ENCODE measurements at regions not wholly inside any gene's neighbourhood (a gene's known extent, or its start where the extent isn't known, plus 50 kb on each side); places are given as distances from the start of the nearest gene placed in this dataset.
"Not testable (repeated sequence)": the region's sequence is repeated elsewhere in the genome, so short reads cannot be mapped to it uniquely, and the experiment has no call there.

DNA sequence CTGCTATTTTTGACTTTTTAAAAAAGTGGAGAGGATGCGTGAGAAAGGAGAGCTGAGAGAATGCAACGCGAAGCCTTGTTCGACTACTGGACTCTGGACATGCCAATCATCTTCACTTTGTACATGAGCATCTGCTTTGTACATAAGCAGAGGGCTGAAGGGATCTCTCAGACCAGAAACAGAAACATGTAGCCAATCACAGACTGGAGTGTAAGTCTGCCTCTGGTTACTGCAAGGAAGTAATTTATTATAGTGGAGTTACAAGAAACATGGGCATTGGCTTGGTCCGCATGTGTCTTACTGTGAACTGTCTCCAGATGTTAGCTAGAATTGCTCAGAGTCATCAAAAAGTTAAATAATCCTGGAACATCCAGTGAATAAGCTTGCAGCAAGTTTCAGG, 190.0 kb upstream of the GRAMD2B start:
- no peak for DNase-seq

DNA sequence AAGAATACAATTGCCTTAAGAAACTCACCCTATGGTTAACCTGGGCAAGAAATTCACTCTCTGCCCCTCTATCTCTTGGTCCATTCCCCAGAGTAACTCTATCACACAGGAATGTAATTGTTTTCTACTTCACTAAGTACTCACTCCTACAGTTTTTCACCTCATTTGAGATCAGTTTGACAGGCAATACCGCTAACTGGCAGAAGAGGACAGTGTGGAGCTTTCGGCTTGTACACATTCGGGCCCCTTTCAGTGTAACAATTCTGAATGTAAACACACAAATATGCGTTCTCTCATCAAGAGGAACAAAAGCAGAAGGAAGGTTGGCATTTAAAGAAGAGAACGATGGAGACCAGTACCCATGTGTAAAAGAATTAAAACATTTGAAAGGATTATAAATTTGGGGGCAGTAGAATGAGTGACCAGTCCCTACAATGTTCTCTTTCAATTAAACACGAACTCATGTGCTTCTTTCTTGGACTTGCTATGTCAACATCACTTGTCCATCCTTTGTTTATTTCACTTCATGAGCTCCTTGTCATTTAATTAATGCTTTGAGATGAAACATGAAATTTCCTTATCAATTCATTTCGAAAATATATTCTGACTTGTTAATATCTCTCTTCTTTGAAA, 188.5 kb upstream of the GRAMD2B start:
- DNase-seq = no peak

DNA sequence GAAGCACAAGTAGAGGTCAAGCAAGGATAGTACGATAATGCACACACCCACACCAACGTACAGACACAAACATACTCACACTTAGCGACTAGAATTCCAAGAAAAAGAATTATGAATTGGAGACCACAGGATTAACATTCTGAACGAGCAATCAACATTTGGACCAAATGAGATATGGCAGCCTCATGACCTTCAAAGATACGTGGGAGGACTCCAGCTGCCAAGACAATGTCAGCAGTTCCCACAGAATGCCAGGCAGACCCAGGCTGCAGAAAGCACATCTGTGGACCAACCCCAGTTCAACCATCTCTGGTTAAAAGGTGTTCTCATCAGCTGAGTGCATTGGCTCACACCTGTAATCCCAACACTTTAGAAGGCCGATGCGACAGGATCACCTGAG, 187.6 kb upstream of the GRAMD2B start:
- no peak for DNase-seq

DNA sequence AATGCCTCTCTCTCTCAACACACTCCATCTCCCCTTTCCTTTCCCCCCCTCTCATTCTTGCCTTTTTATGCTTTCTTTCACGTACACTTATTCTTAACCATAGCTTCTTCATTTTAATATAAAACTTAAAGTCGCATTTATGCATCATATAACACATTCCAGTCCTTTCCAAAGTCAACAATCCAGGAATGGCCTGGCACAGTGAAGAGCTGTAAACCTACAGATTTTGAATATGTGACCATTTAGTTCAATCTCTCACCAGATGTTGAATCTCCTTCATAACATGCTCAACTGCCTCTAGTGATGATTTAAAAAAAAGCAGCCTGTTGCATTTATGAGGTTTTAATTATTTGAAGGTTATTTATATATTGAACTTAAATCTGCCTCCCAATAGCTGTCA, 186.2 kb upstream of the GRAMD2B start:
- DNase-seq = no peak

DNA sequence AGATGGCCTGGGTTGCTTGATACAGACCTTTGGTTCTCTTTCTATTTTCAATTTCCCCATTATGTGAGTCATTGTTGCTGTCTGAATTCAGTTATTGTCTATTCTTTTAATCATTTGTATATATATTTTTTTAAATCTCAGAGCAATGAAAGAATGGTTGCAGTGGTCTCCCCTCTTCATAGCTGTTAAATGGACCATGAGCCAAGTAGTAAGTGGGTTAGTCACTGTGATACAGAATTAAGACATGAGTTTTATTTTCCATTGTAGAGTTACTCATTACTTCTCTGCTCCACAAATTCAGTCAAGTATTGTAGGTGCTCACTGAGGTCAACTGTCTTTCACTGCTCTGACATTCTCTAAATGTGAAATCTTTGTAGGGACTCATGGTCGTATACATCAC, 174.6 kb upstream of the GRAMD2B start:
- no peak for DNase-seq

DNA sequence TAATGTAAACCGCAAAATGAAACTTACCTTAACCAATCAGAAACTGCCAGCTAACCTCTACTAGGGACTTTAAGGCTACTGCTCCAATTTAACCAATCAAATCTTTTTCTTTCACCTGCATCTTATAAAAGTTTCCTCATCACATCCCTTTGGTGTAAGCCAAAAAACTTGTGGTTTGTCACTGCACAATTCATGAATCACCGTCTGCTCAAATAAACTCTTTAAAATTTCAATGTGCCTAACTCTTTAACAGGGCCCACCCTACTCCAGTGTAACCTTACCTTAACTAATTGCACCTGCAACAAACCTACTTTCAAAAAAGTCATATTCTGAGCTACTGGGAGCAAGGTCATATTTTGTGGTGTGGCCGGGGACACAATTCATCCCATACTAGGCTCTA, 172.2 kb upstream of the GRAMD2B start:
- DNase-seq = no peak

DNA sequence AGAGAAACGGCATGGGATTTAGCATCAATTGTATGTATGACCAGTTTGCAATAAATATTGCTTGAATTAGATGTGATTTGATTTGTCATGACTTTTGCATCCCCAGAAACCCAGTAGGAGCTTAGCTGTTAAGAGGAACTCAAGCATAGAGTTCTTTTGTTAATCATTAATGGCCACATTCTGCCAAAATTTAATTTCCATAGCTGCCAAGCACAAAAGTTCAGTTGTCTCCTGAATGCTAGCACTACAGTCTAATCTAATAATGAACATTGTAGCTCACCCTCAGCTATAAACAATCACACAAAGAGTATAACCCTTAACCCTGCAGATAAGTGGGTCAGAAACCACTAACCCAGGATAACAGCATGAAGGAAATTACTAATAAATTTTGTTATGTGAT, 169.8 kb upstream of the GRAMD2B start:
- no peak for DNase-seq

DNA sequence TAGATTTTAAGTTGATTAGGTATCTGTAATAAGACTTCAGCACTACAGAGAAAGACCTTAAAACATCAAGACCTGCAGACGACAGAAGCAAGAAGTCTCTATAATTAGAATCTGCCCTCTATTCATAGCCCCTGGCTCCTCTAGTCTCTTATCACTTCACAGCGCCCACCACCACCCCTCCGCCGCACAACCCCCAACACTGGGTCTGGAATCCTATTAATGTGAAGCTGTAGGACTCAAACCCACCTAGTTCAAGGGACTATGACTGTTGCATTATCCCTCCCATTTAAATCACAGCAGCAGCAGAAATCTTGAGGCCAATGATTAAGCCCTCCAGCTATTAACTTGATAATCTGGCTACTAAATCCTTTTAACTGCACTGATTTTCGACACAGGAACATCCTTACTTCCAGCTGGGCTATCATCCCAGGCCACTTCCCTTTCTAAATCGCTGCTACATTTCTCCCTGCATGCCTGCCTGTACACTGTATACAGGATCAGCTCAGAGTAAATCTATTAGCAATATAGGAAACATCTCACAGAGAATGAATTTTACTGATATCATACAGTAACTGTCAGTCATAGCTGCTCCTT, 159.5 kb upstream of the GRAMD2B start:
- no peak for DNase-seq

DNA sequence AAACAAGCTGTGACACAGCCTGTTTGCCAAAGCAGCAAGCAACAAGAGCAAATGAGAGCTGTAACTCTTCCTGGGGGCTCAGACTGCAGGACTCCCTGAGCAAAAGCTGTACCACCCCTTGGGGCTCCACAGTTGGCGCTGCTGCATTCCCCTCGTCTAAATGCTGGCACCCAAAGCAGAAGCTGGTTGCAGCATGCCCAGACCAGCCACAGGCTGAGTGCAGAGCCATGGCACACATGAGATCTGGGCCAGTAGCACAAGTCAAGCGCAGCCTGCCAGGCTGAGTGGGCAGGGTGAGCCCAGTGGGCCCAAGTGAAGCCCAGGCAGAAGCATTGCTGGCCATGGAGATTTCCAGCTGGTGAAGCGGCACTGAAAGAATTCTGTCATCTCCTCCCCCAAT, 157.3 kb upstream of the GRAMD2B start:
- no peak for DNase-seq

DNA sequence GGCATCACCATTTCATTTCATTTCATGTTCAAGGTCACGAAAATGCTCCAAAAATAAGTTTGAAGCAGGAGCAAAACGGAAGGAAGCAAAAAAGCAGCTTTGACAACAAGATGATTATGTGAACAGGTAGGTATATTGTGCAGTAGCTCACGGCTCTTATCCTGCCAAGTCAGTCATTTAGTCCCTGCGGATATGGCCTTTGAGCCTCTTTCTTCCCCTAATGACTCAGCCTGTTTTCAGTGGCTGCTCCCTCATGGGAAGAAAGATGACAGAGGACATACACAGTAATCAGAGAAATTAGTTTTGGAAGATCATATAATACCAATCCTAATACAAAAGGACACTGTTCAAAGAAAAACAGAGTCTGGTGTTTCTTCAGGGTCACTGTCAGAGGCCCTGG, 155.8 kb upstream of the GRAMD2B start:
- no peak for DNase-seq

DNA sequence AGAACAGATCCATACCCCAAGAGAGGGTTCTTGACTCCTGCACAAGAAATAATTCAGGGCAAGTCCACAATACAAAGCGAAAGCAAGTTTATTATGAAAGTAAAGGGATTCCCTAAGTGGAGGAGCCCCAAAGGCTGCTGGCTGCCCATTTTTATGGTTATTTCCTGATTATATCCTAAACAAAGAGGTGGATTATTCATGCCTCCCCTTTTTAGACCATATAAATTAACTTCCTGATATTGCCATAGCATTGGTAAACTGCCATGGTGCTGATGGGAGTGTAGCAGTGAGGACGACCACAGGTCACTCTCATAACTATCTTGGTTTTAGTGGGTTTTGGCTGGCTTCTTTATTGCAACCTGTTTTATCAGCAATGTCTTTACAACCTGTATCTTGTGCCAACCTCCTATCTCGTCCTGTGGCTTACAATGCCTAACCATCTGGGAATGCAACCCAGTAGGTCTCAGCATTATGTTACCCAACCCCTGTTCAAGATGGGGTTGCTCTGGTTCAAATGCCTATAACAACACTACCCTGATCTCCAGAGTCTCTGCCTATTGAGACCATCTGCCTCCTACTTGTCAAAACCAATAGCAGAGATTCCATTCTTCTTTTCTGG, 154.4 kb upstream of the GRAMD2B start:
- DNase-seq = no peak

DNA sequence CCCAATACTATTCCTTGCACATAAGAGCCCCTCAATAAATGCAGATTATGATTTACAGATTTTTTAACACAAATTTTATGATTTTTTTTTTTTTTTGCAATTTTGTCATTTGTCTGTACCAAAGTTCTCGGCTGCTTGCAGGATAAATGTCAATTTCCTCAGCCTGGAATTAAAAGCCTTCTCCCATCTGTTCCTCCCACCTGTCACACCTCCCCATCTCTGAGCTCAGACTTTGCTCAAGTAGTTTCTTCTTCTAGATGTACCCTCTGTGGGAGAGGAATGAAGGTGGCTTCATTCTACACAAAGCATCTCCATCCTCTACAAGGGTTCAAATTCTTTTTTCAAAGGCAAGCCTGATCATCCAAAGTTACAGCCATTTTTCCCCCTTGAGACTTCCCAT, 153.7 kb upstream of the GRAMD2B start:
- no peak for DNase-seq

DNA sequence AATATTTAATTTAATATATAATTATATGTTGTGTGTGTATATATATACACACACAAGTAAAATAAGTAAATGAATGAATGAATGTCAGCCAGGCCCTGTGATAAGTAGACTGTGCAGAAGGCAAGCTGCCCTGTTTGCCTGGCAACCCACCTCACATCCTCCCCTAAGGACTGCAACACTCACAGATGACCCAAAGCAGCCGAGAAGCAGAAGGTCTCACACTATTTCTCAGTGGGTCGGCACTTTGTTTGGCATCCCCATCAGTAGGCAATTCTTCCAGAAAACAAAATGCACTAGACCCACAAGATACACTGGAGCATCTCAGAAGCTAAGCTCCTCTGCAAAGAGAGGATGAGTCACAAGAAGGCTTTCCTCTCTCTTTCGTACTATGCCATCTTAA, 152.1 kb upstream of the GRAMD2B start:
- no peak for DNase-seq

DNA sequence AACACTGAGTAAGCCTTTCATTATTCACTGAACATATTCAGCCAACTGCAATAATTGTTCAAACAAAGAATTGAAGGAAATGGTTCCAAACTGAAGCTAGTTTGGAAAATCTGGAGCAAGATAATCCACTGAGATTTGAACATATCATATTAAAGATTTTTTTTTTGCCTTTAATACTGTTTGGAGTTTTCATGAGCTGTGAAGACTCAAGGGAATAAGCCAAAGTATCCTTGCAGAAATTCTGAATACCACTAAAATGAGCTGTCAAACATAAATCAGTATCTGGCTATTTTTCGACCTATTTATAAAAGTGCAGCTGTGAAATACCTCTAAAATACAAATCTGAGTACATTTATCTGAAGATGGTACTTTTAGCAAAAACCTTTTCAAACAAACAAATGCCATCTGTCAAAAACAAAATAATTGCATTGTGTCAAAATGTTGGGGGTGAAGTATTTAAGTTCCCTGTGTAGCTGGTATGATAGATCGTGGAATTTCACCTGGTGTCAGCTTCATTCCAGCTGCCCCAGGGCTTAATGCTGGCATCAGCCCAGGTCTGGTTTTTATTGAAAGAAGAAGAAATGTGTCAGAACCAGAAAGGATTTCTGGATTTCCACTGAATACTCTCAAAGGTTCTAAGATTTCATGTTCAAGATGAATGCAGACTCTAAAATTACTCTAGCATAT, 149.0 kb upstream of the GRAMD2B start:
- DNase-seq = no peak

DNA sequence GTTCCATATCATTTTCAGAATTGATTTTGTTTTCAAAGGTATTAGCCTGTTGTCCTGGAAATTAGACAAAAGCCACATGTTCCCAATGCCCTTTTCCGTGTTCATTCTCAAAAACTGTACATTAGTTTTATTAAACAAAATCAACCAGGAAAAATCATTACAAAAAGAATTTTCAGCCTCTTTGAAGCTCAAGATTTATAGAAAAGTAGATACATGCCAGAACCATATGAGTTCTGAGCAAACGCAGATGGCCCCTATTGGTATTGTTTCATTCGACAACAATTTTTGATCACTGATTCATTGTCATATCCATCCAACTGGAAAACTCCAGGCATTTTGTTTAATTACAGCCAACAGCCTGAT, 148.5 kb upstream of the GRAMD2B start:
- no peak for DNase-seq

DNA sequence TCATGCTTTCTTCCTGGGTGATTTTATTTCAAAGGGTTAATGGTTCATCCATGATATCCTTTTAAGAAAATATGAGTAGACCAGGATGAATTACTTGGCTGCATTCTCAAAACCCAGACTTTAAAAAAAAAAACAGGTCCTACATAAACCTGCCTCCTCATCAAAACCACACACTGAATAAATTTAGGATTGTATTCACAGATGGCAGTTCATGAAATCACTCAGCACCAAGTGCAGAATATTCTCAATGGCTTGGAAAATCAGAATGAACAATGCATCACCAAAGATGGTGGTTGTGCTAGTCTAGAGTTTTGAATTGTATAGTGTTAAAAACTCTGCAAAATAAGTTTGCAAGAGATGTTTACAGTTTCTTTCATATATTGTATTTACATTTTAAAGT, 145.4 kb upstream of the GRAMD2B start:
- DNase-seq = no peak

DNA sequence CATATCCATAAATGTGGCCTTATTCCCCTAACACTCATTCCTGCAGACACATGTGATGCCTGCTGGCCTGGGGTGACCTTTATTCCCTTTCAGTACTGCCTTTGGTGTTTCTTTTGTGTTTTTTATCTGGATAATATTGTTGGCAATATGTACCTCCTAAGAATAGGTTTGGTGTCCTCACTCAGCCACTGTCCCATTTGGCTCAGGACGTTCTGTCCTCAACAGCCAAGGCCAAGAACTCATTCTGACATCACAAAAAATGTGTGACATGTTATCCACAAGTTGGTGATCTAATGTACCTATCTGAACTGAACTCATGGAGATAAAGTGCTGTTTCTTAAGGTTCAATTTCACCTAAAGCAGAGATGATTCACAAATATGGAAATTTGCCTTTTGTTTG, 142.9 kb upstream of the GRAMD2B start:
- DNase-seq = no peak

DNA sequence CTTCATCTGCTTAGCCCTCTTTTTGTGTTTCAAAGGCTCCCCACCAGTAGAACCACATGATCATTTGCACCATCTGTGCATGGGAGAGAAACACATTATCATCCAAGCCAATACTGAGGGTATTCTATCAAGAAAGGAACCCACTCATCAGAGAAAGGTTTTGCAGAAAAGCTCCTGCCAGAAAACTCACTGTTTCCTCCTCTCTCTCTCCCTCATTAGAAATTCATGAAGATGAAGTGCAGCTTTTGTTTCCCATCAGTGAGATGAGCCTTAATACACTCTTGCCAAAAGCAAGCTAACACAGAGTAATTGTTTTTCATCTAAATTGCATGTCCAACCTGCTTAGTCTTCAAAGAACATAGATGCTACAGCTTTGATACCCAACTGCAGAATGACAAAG, 142.4 kb upstream of the GRAMD2B start:
- no peak for DNase-seq

DNA sequence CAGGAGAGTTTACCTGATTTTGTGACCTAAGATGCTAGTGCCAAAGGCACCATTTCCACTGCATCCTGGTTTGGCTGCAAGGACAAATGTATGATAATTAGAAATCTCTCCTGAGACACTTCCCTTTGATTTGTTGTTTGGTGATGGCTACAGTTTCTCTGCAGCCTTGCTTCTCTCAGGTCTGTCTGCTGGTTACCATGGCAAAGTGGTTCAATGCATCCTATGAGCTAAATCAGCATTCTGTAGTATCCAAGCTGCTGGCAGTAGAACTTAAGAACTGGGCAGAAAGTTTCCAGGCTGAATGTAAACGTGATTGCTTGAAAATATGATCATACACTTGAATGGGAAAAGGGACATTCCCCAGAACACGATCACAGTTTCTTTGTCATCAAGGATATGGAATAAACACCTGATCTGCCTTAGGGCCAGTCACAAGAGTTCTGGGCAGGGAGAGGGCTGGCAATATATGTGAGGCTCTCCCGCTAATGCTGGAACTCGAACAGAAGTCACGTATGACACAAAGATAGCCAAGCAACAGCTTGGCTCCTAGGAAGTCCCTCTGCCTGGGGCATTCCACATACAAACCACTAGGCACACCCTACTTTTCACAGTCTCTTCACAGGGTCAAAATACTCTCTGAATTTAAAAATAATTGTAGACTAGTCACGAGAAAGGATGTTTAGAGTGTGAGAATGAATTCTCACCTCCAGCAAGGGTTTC, 138.1 kb upstream of the GRAMD2B start:
- no peak for DNase-seq

DNA sequence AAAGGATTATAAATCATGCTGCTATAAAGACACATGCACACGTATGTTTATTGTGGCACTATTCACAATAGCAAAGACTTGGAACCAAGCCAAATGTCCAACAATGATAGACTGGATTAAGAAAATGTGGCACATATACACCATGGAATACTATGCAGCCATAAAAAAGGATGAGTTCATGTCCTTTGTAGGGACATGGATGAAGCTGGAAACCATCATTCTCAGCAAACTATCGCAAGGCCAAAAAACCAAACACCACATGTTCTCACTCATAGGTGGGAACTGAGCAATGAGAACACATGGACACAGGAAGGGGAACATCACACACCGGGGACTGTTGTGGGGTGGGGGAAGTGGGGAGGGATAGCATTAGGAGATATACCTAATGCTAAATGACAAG, 127.1 kb upstream of the GRAMD2B start:
- DNase-seq = not testable (repeated sequence)

DNA sequence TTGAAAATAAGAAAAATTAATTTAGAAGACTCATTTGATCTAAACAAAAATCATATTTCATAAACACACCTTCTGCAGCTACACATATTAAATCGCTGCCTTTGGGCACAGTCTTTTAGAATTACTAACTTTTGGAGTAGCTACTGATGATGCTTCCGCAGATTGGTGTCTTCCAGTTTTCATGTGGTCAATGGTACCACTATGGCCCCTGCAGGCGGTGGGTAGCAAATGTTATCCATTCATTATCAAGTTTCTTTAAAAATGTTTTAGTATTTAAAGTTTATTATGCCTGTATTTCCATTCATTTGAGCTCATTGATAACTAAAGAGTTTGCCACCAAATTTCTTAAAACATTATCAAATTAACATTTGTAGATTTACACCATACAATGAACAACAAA, 122.9 kb upstream of the GRAMD2B start:
- DNase-seq = no peak

DNA sequence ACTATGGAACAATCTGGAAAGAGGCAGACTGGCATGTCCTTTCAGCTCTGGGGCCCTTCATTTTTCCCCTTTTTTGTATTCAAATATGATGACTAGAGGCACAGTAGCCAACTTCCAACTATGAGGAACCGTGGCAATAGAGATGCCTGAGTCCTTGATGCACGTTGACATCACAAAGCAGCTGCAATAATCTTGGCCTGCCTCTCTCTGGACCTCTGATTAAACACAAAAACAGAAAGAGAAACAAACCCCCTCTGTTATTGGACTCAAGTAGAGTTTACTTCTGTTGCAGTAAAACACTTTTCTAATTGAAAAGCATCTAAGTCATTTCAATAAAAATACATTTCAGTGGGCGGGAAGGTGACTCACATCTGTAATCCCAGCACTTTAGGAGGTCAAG, 122.2 kb upstream of the GRAMD2B start:
- no peak for DNase-seq

DNA sequence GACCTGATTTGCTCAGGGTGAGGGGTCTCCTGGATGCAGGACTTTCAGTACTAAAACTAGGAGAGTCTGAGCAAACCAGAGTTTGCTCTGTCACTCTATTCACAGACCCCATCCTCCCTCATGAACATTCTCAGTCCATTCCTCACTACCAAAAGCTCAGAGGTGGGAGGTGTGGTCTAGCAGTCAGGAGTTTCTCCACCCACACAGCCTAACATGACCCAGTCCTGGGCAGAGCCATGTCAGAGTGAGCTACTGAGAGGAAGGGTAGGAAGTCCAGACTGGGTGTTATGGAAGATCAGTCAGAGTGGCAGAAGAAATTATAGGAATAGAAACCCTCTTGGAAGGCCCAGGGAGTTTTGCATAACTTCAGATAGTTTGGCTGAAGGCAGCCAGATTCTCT, 113.3 kb upstream of the GRAMD2B start:
- DNase-seq = no peak

DNA sequence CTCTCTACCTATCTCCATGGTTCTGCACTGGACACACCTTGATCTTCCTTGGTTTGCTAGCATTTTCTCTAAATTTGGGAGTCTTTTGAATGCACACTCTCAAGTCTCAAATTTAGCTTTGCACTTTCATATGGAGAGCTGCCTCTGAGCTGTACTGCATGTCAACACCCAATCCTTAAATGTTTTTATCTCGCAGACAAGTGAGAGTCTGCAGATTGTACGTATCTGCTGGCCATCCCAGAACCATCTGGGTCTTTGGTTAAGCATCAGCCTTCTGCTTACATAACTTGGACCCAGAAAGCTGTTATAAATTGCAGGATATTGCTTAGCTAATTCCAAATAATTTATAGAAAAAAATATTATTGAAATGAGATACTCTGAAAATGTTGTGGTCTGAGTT, 111.4 kb upstream of the GRAMD2B start:
- DNase-seq = no peak

Measured in NCI-H187 (cell line).